Endothelial cell of umbilical vein (primary cell): ENCODE measurements at regions not wholly inside any gene's neighbourhood (a gene's known extent, or its start where the extent isn't known, plus 50 kb on each side); places are given as distances from the start of the nearest gene placed in this dataset.

Experiments used
- BruUV-seq: library from RNA; stranded (reverse); fragments of 400-500 nt; replicated peaks from 2 replicates; lab custom pipeline; 2021; lab: Mats Ljungman, UMichigan
- CTCF ChIA-PET: fragments of 300-600, 350-600 bp; sonication (Branson Sonifier 250); formaldehyde crosslinking; loops from one replicate; lab custom pipeline; 2021; ENCODE audit warnings: antibody characterized with exemption, inconsistent platforms; lab: Charles Lee
- POLR2A ChIA-PET: fragments of 300-600, 350-600 bp; sonication (Branson Sonifier 250); formaldehyde crosslinking; loops from one replicate; lab custom pipeline; 2021; ENCODE audit warnings: antibody characterized with exemption, inconsistent platforms; lab: Charles Lee
- DNase-seq: peaks from one replicate; pipeline ENCODE4 v3.0.0-alpha.2; 2011; ENCODE audit warnings: low read depth, low spot score
- FAIRE-seq: peaks from 2 replicates; lab custom pipeline; 2011; peaks lifted over from hg19 to GRCh38; lab: Jason Lieb, UNC
- H2AFZ ChIP-seq: 2 replicates; pipeline ENCODE4 v1.6.0; 2012; ENCODE audit warnings: low read depth, low read length, control low read depth, inconsistent platforms
- H3K27ac ChIP-seq: 2 replicates; pipeline ENCODE4 v1.5.1; 2011; ENCODE audit warnings: low read depth, mild to moderate bottlenecking, control low read depth, low read length, moderate library complexity; ENCODE audit not compliant: insufficient read depth
- H3K27me3 ChIP-seq, 2 experiments: 2 replicates each; pipeline versions ENCODE4 v1.6.0 to v1.6.1; 2011; ENCODE audit warnings: low read length in 2 of 2, mixed read lengths in 1 of 2; ENCODE audit not compliant: control insufficient read depth in 2 of 2, insufficient read depth in 2 of 2
- H3K36me3 ChIP-seq, 2 experiments: 2 replicates in 1 of 2; 3 replicates in 1 of 2; pipeline ENCODE4 v1.5.1; 2011; ENCODE audit warnings: low read length in 2 of 2, mild to moderate bottlenecking in 1 of 2, moderate library complexity in 1 of 2; ENCODE audit not compliant: control insufficient read depth in 2 of 2, insufficient read depth in 2 of 2; ENCODE audit errors: extremely low read depth in 1 of 2
- H3K4me1 ChIP-seq: 3 replicates; pipeline ENCODE4 v1.5.1; 2011; ENCODE audit warnings: mild to moderate bottlenecking, low read length; ENCODE audit not compliant: control insufficient read depth, insufficient read depth; ENCODE audit errors: extremely low read depth
- H3K4me2 ChIP-seq: 2 replicates; pipeline ENCODE4 v1.6.1; 2011; ENCODE audit warnings: low read length, control low read depth, mixed read lengths; ENCODE audit not compliant: insufficient read depth
- H3K4me3 ChIP-seq, 3 experiments: fragments of 200-600 bp in 1 of 3; sonication (generic), shearing (Covaris generic) in 1 of 3; replicated peaks in 1 of 3; 2 replicates each; pipeline ENCODE4 v1.5.1; 2011 to 2016; ENCODE audit warnings: control low read depth in 3 of 3, low read length in 3 of 3, mild to moderate bottlenecking in 2 of 3, inconsistent platforms in 1 of 3, low read depth in 1 of 3, moderate library complexity in 1 of 3; ENCODE audit not compliant: insufficient read depth in 1 of 3
- H3K79me2 ChIP-seq: 2 replicates; pipeline ENCODE4 v1.6.0; 2012; ENCODE audit warnings: low read length, inconsistent platforms; ENCODE audit not compliant: control insufficient read depth, insufficient read depth
- H3K9ac ChIP-seq: replicated peaks from 2 replicates; pipeline ENCODE3; 2011; ENCODE audit warnings: low read length, control low read depth; ENCODE audit not compliant: insufficient read depth; ENCODE audit errors: extremely low read depth
- H3K9me1 ChIP-seq: replicated peaks from 3 replicates; pipeline ENCODE4 v1.6.0; 2011; ENCODE audit warnings: mild to moderate bottlenecking, low read length; ENCODE audit not compliant: control insufficient read depth, insufficient read depth; ENCODE audit errors: extremely low read depth
- H3K9me3 ChIP-seq: replicated peaks from 2 replicates; pipeline ENCODE4 v1.5.1; 2012; ENCODE audit warnings: low read length, inconsistent platforms; ENCODE audit not compliant: control insufficient read depth, insufficient read depth
- H4K20me1 ChIP-seq: replicated peaks from 2 replicates; pipeline ENCODE3; 2011; ENCODE audit warnings: mild to moderate bottlenecking, low read length; ENCODE audit not compliant: control insufficient read depth, insufficient read depth; ENCODE audit errors: extremely low read depth
- CTCF ChIP-seq, 2 donors: IDR thresholded peaks; 1 replicate in 1 of 2; 2 replicates in 1 of 2; pipeline ENCODE4 v1.5.1; 2011; ENCODE audit warnings: low read length in 2 of 2, mild to moderate bottlenecking in 2 of 2, moderate library complexity in 2 of 2, control low read depth in 1 of 2, inconsistent platforms in 1 of 2, low read depth in 1 of 2; ENCODE audit not compliant: insufficient read depth in 1 of 2; ENCODE audit errors: extremely low read depth in 1 of 2
- EZH2 ChIP-seq: IDR thresholded peaks from 2 replicates; pipeline ENCODE4 v1.6.1; 2012; ENCODE audit warnings: borderline replicate concordance, low read depth, mild to moderate bottlenecking, moderate library complexity, low read length, inconsistent platforms; ENCODE audit not compliant: severe bottlenecking
- FOS ChIP-seq: IDR thresholded peaks from 2 replicates; pipeline ENCODE4 v1.6.1; 2011; ENCODE audit warnings: mild to moderate bottlenecking, low read length, moderate library complexity, borderline replicate concordance; ENCODE audit not compliant: insufficient read depth
- GATA2 ChIP-seq: IDR thresholded peaks from 2 replicates; pipeline ENCODE4 v1.7.0; 2011; ENCODE audit warnings: low read depth, mild to moderate bottlenecking, moderate library complexity, mixed read lengths, low read length; ENCODE audit not compliant: insufficient read length, insufficient read depth
- JUN ChIP-seq: IDR thresholded peaks from 2 replicates; pipeline ENCODE4 v1.6.1; 2011; ENCODE audit warnings: borderline replicate concordance, low read depth; ENCODE audit not compliant: insufficient read length, insufficient read depth
- MYC ChIP-seq: IDR thresholded peaks from one replicate; pipeline ENCODE4 v1.6.1; 2011; ENCODE audit warnings: mild to moderate bottlenecking, low read depth, low read length
- POLR2A ChIP-seq: IDR thresholded peaks from 2 replicates; pipeline ENCODE4 v1.6.1; 2012; ENCODE audit warnings: low read depth, mild to moderate bottlenecking, control low read depth, low read length
- POLR2AphosphoS5 ChIP-seq: IDR thresholded peaks from 2 replicates; pipeline ENCODE4 v1.6.1; 2012; ENCODE audit warnings: low read depth, mild to moderate bottlenecking, control low read depth, low read length, moderate library complexity; ENCODE audit not compliant: insufficient read depth
- dilution Hi-C: fragments of 300-500 bp; cut with MboI; formaldehyde crosslinking; loops from one replicate; pipeline ENCODE4 v1.15.0; 2019; ENCODE audit warnings: low sequenced_read_pairs; ENCODE audit not compliant: extremely low pct_ligation_motif_present
- intact Hi-C: fragments of 100-400 bp; cut with micrococcal nuclease; formaldehyde crosslinking; loops from one replicate; pipeline ENCODE4 v1.10.0; 2022
- TF ChIP-seq, protein P1 (sequence below): IDR thresholded peaks from 2 replicates; pipeline ENCODE4 v1.6.1; 2011; ENCODE audit not compliant: insufficient read depth, insufficient read length

DNA sequence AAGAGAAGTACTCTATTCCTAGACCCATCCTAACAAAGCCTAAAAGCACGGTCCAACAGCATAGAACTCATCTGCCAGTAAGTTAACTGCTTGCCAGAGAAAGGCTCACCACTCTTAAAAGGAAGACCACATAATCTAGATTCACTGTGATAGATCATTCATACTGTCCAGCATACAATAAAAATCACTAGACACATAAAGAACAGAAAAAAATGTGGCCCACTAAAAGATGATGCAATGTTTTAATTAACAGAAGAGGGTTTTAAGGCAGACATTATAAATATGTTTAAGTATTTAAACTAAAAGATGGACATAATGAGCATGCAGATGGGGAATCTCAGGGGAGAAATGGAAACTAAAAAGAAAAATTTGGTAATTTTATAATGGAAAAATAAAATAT, 157.5 kb upstream of the CDH4 start:
- no TSS peak for BruUV-seq
- no peak for DNase-seq
- no peak overlapping the region for H3K4me3 ChIP-seq
- no peaks in the 10 kb centered on the region for H4K20me1 ChIP-seq
- no peak overlapping the region for H3K4me2 ChIP-seq
- no peak overlapping the region for H2AFZ ChIP-seq
- ChIA-PET POLR2A (no interaction called here), CTCF (interaction anchor here (1.3 kb wide), 1 partner anchor 9 kb away, joined by 3 read pairs; no protein-coding TSS in a partner anchor)
- TF ChIP-seq POLR2AphosphoS5 (no peak), GATA2 (no peak), POLR2A (no peak), MYC (no peak), FOS (no peak), EZH2 (no peak)
- TF ChIP-seq, protein P1, sequence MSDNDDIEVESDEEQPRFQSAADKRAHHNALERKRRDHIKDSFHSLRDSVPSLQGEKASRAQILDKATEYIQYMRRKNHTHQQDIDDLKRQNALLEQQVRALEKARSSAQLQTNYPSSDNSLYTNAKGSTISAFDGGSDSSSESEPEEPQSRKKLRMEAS: no peak
- intact Hi-C loops (no loop called here), dilution Hi-C loops (no loop called here)
- H3K9ac ChIP-seq: no peak overlapping the region
- H3K79me2 ChIP-seq: no peaks in the 10 kb centered on the region
- no peaks in the 10 kb centered on the region for H3K36me3 ChIP-seq
- H3K4me1 ChIP-seq: no peaks in the 10 kb centered on the region
- no peak overlapping the region for H3K27ac ChIP-seq
- peaks cover 3% of the 10 kb centered on the region for H3K9me3 ChIP-seq
- no peaks in the 10 kb centered on the region for H3K27me3 ChIP-seq
- H3K9me1 ChIP-seq: no peaks in the 10 kb centered on the region
- no peak for FAIRE-seq

- Histone ChIP-seq H3K79me2 (no peaks in the 10 kb centered on the region), H3K4me3 (no peak overlapping the region), H3K27me3 (no peaks in the 10 kb centered on the region), H3K9me1 (no peaks in the 10 kb centered on the region), H3K4me2 (no peak overlapping the region), H4K20me1 (no peaks in the 10 kb centered on the region), H3K9me3 (peaks cover 3% of the 10 kb centered on the region), H3K27ac (no peak overlapping the region), H3K36me3 (no peaks in the 10 kb centered on the region), H3K4me1 (no peaks in the 10 kb centered on the region), H3K9ac (no peak overlapping the region), H2AFZ (no peak overlapping the region)
- TF ChIP-seq, protein P1: no peak
- TF ChIP-seq POLR2A (no peak), CTCF (IDR thresholded peaks at IDR 0.05; ENCODE audit: extremely low read depth in 1 of 2, insufficient read depth in 1 of 2, low read depth in 1 of 2, low read length in 2 of 2) (no peak), POLR2AphosphoS5 (no peak), GATA2 (no peak), FOS (no peak), EZH2 (no peak), JUN (no peak), MYC (no peak)
- no peak for DNase-seq
- POLR2A ChIA-PET: no interaction called here
- CTCF ChIA-PET: no interaction called here
- dilution Hi-C loops: no loop called here
- intact Hi-C loops: no loop called here
- no peak for FAIRE-seq
- BruUV-seq: no TSS peak
Observed at GRCh38 chr20:61096463-61096862, 155.6 kb upstream of the CDH4 start.
